ENCODE measurements at regions not wholly inside any gene's neighbourhood (a gene's known extent, or its start where the extent isn't known, plus 50 kb on each side); places are given as distances from the start of the nearest gene placed in this dataset.

DNA sequence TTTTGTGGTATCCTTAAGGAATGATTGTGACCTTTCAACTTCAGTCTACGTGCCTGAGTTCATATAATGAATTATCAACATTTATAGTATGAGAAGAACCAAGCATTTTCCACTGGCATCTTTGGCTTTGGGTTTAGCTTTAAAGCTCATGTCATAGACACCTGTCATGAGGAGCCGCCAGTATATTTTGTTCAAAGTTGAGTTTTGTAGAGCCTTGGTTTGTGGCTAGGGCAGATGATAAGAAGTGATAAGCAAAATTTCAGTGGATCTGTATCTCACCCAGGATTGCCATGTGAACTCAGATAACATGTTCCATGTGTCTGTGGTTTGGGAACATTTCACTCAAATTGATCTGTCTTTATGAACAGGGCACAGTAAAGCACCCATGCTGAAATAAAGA lies 873.2 kb downstream of the STPG2 start:
- Histone ChIP-seq H3K36me3 (no peaks in the 10 kb centered on the region), H3K9me3 (no peaks in the 10 kb centered on the region), H3K4me3 (no peak overlapping the region), H3K27ac (no peak overlapping the region), H3K27me3 (no peaks in the 10 kb centered on the region), H3K4me1 (no peaks in the 10 kb centered on the region)
- DNase-seq: no peak
- intact Hi-C loops (cut with DNase I; ENCODE audit: low total_unique reads): no loop called here
- TF ChIP-seq POLR2A (IDR thresholded peaks at IDR 0.05): no peak
- TF ChIP-seq, protein P1, sequence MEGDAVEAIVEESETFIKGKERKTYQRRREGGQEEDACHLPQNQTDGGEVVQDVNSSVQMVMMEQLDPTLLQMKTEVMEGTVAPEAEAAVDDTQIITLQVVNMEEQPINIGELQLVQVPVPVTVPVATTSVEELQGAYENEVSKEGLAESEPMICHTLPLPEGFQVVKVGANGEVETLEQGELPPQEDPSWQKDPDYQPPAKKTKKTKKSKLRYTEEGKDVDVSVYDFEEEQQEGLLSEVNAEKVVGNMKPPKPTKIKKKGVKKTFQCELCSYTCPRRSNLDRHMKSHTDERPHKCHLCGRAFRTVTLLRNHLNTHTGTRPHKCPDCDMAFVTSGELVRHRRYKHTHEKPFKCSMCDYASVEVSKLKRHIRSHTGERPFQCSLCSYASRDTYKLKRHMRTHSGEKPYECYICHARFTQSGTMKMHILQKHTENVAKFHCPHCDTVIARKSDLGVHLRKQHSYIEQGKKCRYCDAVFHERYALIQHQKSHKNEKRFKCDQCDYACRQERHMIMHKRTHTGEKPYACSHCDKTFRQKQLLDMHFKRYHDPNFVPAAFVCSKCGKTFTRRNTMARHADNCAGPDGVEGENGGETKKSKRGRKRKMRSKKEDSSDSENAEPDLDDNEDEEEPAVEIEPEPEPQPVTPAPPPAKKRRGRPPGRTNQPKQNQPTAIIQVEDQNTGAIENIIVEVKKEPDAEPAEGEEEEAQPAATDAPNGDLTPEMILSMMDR (IDR thresholded peaks at IDR 0.05): no peak

DNA sequence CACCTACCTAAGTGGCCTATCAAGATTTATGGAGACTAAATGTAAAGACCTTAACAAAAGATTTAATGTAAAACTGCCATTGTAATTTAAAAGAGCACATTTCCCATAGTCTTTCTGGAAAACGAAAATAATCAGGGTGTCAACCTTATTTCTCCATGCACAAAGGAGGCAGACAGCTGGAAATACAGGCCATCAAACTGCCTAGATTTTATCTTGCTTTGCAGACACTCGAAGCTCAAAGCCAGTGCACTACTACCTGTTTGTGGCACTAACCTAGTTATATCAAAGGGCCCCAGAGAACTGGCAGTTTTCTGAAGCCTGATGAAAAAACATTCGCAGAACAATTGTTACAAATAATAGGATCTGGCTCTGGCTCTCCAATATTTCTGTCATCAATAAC lies 863.9 kb downstream of the STPG2 start:
- H3K27ac ChIP-seq: no peak overlapping the region
- TF ChIP-seq, protein P1 (IDR thresholded peaks at IDR 0.05): no peak
- no peak for TF ChIP-seq POLR2A (IDR thresholded peaks at IDR 0.05)
- intact Hi-C loops (cut with DNase I; ENCODE audit: low total_unique reads): no loop called here

DNA sequence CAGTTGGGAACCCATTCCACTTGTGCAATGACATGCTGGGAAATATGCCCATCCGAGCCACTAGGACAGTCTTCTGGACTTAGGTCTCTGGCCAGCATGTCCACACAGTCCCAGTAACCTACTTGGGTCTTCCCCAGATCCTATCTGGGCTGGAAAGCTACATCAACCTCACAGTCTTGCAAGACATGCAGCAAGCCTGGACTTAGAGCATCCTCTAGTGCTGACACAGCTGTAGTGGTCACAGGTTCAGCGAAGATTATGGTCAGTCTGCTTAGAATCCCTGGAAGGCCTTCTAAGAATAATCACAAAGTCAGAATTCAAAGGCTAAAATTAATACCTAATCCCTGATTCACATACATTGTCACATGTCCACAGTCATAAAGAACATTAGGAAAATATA lies 842.7 kb downstream of the STPG2 start:
- Histone ChIP-seq H3K27ac (no peak overlapping the region), H3K4me1 (no peaks in the 10 kb centered on the region), H3K27me3 (no peaks in the 10 kb centered on the region), H3K4me3 (no peak overlapping the region), H3K36me3 (no peaks in the 10 kb centered on the region), H3K9me3 (peaks cover 0 to 6% of the 10 kb centered on the region in 2 donors)
- DNase-seq: no peak
- intact Hi-C loops (cut with DNase I; ENCODE audit: low total_unique reads): no loop called here
- TF ChIP-seq, protein P1 (IDR thresholded peaks at IDR 0.05): no peak

More for the DNA sequence above, 863.9 kb downstream of the STPG2 start:
- Histone ChIP-seq H3K4me1 (no peaks in the 10 kb centered on the region), H3K36me3 (no peaks in the 10 kb centered on the region), H3K9me3 (no peaks in the 10 kb centered on the region), H3K4me3 (no peak overlapping the region), H3K27me3 (no peaks in the 10 kb centered on the region)
- no peak for DNase-seq

DNA sequence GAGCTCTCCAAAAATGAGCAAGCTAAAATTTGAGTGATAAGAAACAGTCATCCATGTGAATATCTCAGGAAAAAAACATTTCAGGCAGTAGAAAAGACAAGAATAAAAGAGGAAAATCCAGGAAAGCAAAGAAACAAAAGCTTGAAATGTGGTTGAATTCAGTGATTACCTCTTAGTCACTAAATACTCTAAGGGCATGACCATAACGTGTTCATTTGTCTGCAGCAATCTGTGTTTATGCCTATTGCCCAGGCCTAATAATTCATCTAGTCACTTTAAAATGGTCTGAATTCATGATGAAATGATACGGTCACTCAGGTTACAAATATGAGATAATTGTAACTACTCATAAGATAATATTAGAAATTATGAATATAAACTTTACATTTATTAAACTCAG lies 837.9 kb downstream of the STPG2 start:
- Histone ChIP-seq H3K27me3 (no peaks in the 10 kb centered on the region), H3K4me1 (no peaks in the 10 kb centered on the region), H3K36me3 (no peaks in the 10 kb centered on the region), H3K9me3 (peaks cover 0 to 6% of the 10 kb centered on the region in 2 donors), H3K4me3 (no peak overlapping the region), H3K27ac (no peak overlapping the region)
- no peak for DNase-seq
- intact Hi-C loops (cut with DNase I; ENCODE audit: low total_unique reads): no loop called here
- TF ChIP-seq, protein P1 (IDR thresholded peaks at IDR 0.05): no peak
- no peak for TF ChIP-seq POLR2A (IDR thresholded peaks at IDR 0.05)

DNA sequence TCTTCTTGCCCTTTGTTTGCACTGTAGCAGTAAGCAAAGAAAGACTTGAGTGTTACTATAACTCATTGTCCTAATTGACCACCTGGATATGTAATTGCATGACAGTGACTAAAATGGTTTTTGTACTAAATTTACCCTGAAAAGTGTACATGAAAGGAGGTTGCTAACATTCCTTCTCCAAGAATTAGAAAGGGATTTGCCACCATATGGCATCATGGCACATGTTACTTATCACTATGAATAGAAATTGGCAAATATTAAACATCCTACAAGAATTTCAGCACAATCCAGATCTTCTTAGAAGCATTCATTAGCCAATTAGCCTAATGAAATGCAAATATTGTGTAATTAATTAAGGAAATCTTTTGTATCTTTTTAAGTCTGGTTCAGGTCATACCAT lies 834.2 kb downstream of the STPG2 start:
- Histone ChIP-seq H3K4me1 (no peaks in the 10 kb centered on the region), H3K4me3 (no peak overlapping the region), H3K36me3 (no peaks in the 10 kb centered on the region), H3K9me3 (no peaks in the 10 kb centered on the region), H3K27me3 (no peaks in the 10 kb centered on the region), H3K27ac (no peak overlapping the region)
- TF ChIP-seq POLR2A (IDR thresholded peaks at IDR 0.05): no peak
- intact Hi-C loops (cut with DNase I; ENCODE audit: low total_unique reads): no loop called here
- no peak for DNase-seq

DNA sequence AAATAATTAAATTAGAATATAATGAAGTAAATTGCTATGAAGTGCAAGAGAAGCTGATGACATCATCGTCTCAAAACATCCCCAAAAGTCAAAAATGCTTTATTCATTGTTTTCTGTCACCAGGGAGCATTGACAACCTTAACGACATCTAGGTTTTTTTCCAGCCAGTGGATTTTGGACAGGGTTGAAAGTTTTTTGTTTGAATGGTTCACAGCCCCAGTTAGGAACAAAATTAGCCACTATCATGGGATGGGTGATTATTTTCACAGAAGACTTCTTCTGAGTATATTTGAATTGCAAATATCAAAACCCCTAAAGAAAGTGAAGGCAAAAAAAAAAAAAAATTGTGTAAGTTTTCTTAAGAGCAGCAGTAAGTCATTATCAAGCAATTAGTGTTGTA lies 826.1 kb downstream of the STPG2 start:
- H3K9me3 ChIP-seq: no peaks in the 10 kb centered on the region
- H3K4me1 ChIP-seq: no peaks in the 10 kb centered on the region
- H3K36me3 ChIP-seq: no peaks in the 10 kb centered on the region
- TF ChIP-seq, protein P1 (IDR thresholded peaks at IDR 0.05): no peak
- no peak for TF ChIP-seq POLR2A (IDR thresholded peaks at IDR 0.05)
- intact Hi-C loops (cut with DNase I; ENCODE audit: low total_unique reads): no loop called here
- no peaks in the 10 kb centered on the region for H3K27me3 ChIP-seq
- H3K4me3 ChIP-seq: no peak overlapping the region
- H3K27ac ChIP-seq: no peak overlapping the region
- no peak for DNase-seq
